OCI-LY7 (cell line): ENCODE measurements at regions not wholly inside any gene's neighbourhood (a gene's known extent, or its start where the extent isn't known, plus 50 kb on each side); places are given as distances from the start of the nearest gene placed in this dataset.

Source experiments
- BruUV-seq: library from RNA; stranded (reverse); fragments of 400-500 nt; replicated peaks from 2 replicates; lab custom pipeline; 2021; lab: Mats Ljungman, UMichigan
- CTCF ChIA-PET: fragments of 300-600 bp; sonication (Branson Sonifier 250); formaldehyde crosslinking; loops from one replicate; lab custom pipeline; 2022; ENCODE audit warnings: antibody characterized with exemption; ENCODE audit not compliant: unreplicated experiment; lab: Charles Lee
- POLR2A ChIA-PET: fragments of 300-600 bp; sonication (Branson Sonifier 250); formaldehyde crosslinking; loops from one replicate; lab custom pipeline; 2022; ENCODE audit warnings: antibody characterized with exemption; lab: Charles Lee
- DNase-seq: peaks from one replicate; pipeline ENCODE4 v3.0.0-alpha.2; 2015; ENCODE audit warnings: low spot score
- H2AFZ ChIP-seq: fragments of 200-600 bp; sonication (generic), shearing (Covaris generic); 2 replicates; pipeline ENCODE4 v1.6.1; 2014; ENCODE audit warnings: mild to moderate bottlenecking, antibody characterized with exemption, low read length, moderate library complexity
- H3K27ac ChIP-seq: fragments of 200-600 bp; sonication (generic); 2 replicates; pipeline ENCODE4 v1.5.1; 2014; ENCODE audit warnings: mixed run types, low read depth, mild to moderate bottlenecking, moderate library complexity, low read length, inconsistent platforms; ENCODE audit not compliant: poor library complexity, severe bottlenecking
- H3K36me3 ChIP-seq: fragments of 200-600 bp; sonication (generic); 2 replicates; pipeline ENCODE4 v1.6.1; 2014; ENCODE audit warnings: mild to moderate bottlenecking, antibody characterized with exemption, low read length, moderate library complexity, mixed read lengths; ENCODE audit not compliant: insufficient read depth
- H3K4me1 ChIP-seq: fragments of 200-600 bp; sonication (generic); 2 replicates; pipeline ENCODE4 v1.5.1; 2014; ENCODE audit warnings: mild to moderate bottlenecking, low read length; ENCODE audit not compliant: insufficient read depth, poor library complexity, severe bottlenecking
- H3K4me2 ChIP-seq: fragments of 200-600 bp; sonication (generic); 2 replicates; pipeline ENCODE4 v1.6.1; 2014; ENCODE audit warnings: mild to moderate bottlenecking, low read length
- H3K4me3 ChIP-seq: fragments of 200-600 bp; sonication (generic); 2 replicates; pipeline ENCODE4 v1.5.1; 2014; ENCODE audit warnings: mild to moderate bottlenecking, low read depth, low read length; ENCODE audit not compliant: poor library complexity, severe bottlenecking
- H3K79me2 ChIP-seq: fragments of 200-600 bp; sonication (generic); 2 replicates; pipeline ENCODE4 v1.6.1; 2016; ENCODE audit warnings: low read depth, mild to moderate bottlenecking, low read length, moderate library complexity, mixed read lengths; ENCODE audit not compliant: insufficient read depth
- H3K9me2 ChIP-seq: fragments of 200-600 bp; sonication (generic); 2 replicates; pipeline ENCODE4 v1.6.1; 2016; ENCODE audit warnings: mild to moderate bottlenecking, low read length, mixed read lengths; ENCODE audit not compliant: insufficient read depth
- H3K9me3 ChIP-seq: fragments of 200-600 bp; sonication (generic); 2 replicates; pipeline ENCODE4 v1.6.1; 2014; ENCODE audit warnings: mild to moderate bottlenecking, mixed run types, low read length, mixed read lengths
- H4K20me1 ChIP-seq: fragments of 200-600 bp; sonication (generic); 2 replicates; pipeline ENCODE4 v1.6.1; 2014; ENCODE audit warnings: mild to moderate bottlenecking, antibody characterized with exemption, low read length, moderate library complexity, mixed read lengths; ENCODE audit not compliant: insufficient read depth
- EZH2phosphoT487 ChIP-seq: fragments of 200-600 bp; sonication (generic); IDR thresholded peaks from 2 replicates; pipeline ENCODE4 v1.6.1; 2018; ENCODE audit warnings: low read depth, borderline replicate concordance, mild to moderate bottlenecking, mixed run types, antibody characterized with exemption, low read length, moderate library complexity, mixed read lengths
- intact Hi-C: fragments of 100-400 bp; cut with micrococcal nuclease; formaldehyde crosslinking; loops from one replicate; pipeline ENCODE4 v1.10.0; 2022; ENCODE audit not compliant: unreplicated experiment
- TF ChIP-seq, protein P1 (sequence below): fragments of 200-600 bp; sonication (generic); conservative IDR thresholded peaks from 2 replicates; pipeline ENCODE4 v1.5.1; 2014; ENCODE audit warnings: mild to moderate bottlenecking, antibody characterized with exemption, low read length, moderate library complexity, mixed read lengths

DNA sequence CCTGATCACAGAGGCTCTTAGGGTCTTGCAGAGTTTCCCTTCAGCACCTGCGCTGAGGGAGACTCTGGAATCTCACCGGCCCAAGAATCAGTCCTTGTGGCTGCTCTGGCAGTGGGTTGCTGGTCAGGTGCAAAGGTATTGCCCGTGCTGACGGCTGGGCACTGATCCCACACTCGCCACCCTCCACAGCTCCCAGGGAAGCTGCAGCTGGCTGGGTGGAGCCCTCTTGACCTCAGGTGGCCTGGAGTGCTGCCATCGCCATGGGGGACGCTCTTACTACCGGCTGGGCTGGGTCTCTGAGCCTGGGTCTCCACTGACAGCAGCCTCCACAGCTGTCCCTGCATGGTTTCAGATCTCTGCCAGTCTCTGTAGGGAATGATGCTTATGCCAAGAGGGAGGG, 52.6 kb upstream of the EPHB3 start:
- no peak overlapping the region for H3K4me2 ChIP-seq
- no peak overlapping the region for H2AFZ ChIP-seq
- TF ChIP-seq EZH2phosphoT487: no peak
- TF ChIP-seq, protein P1, sequence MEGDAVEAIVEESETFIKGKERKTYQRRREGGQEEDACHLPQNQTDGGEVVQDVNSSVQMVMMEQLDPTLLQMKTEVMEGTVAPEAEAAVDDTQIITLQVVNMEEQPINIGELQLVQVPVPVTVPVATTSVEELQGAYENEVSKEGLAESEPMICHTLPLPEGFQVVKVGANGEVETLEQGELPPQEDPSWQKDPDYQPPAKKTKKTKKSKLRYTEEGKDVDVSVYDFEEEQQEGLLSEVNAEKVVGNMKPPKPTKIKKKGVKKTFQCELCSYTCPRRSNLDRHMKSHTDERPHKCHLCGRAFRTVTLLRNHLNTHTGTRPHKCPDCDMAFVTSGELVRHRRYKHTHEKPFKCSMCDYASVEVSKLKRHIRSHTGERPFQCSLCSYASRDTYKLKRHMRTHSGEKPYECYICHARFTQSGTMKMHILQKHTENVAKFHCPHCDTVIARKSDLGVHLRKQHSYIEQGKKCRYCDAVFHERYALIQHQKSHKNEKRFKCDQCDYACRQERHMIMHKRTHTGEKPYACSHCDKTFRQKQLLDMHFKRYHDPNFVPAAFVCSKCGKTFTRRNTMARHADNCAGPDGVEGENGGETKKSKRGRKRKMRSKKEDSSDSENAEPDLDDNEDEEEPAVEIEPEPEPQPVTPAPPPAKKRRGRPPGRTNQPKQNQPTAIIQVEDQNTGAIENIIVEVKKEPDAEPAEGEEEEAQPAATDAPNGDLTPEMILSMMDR: no peak
- H3K79me2 ChIP-seq: no peaks in the 10 kb centered on the region
- DNase-seq: no peak
- no peaks in the 10 kb centered on the region for H3K4me1 ChIP-seq
- H4K20me1 ChIP-seq: no peaks in the 10 kb centered on the region; the same call in 1 of the 2 replicates
- H3K9me3 ChIP-seq: no peaks in the 10 kb centered on the region
- H3K9me2 ChIP-seq: no peaks in the 10 kb centered on the region
- no peak overlapping the region for H3K27ac ChIP-seq
- H3K36me3 ChIP-seq: no peaks in the 10 kb centered on the region
- CTCF ChIA-PET: no interaction called here
- POLR2A ChIA-PET: no interaction called here
- intact Hi-C loops: no loop called here
- no TSS peak for BruUV-seq
- H3K4me3 ChIP-seq: no peak overlapping the region

DNA sequence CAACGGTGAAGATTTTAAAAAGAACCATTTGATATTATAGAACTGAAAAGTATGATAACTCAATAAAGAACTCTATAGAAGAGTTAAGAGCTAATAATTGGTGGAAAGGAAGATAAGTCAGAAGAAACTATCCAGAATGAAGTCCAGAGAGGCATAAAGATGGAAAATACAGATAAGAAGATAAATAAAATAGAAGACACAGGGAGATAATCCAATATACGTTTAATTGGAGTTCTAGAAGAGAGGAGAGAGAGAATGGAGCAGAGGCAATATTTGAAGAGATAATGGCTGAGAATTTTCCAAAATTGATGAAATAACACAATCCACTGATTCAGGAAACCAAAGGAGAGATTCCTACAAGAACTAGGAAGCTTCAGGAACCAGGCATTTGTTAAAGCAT, 49.8 kb upstream of the EPHB3 start:
- H2AFZ ChIP-seq: no peak overlapping the region
- no TSS peak for BruUV-seq
- POLR2A ChIA-PET: interaction anchor here (0.6 to 0.7 kb wide), 2 partner anchors 38 to 280 kb away, joined by 3 read pairs; no protein-coding TSS in a partner anchor

More for the DNA sequence above, 49.8 kb upstream of the EPHB3 start:
- intact Hi-C loops: loop anchor here (2.0 kb wide), 1 partner anchor 141 kb away; no protein-coding TSS in a partner anchor
- Histone ChIP-seq H3K79me2 (no peaks in the 10 kb centered on the region), H4K20me1 (no peaks in the 10 kb centered on the region; the same call in 1 of the 2 replicates), H3K27ac (no peak overlapping the region), H3K36me3 (no peaks in the 10 kb centered on the region), H3K9me3 (no peaks in the 10 kb centered on the region), H3K4me2 (no peak overlapping the region), H3K4me1 (no peaks in the 10 kb centered on the region), H3K4me3 (no peak overlapping the region), H3K9me2 (no peaks in the 10 kb centered on the region)
- no peak for DNase-seq
- TF ChIP-seq, protein P1: no peak
- no peak for TF ChIP-seq EZH2phosphoT487
- CTCF ChIA-PET: no interaction called here
